ENCODE measurements at regions not wholly inside any gene's neighbourhood (a gene's known extent, or its start where the extent isn't known, plus 50 kb on each side); places are given as distances from the start of the nearest gene placed in this dataset.

DNA sequence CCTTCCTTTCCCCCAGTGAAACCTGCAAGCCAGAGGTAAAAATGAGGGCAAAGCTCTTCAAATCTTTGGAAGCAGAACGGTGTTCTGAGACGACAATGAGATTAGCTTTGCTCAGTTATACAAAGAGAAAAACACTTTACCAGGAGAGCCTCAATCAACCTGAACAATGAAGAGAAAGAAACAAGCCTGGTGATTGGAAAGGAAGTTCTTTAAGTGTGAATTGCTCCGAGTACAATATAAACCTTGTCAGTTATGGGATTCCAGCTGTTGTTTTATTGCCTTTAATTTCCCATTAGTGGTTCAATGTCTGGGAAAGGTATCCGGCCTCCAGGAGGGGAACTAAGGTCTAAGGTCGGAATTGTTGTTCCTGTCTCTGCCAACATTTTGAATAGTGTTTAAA, 901.6 kb downstream of the EPHA4 start:
- TF ChIP-seq, protein P1, sequence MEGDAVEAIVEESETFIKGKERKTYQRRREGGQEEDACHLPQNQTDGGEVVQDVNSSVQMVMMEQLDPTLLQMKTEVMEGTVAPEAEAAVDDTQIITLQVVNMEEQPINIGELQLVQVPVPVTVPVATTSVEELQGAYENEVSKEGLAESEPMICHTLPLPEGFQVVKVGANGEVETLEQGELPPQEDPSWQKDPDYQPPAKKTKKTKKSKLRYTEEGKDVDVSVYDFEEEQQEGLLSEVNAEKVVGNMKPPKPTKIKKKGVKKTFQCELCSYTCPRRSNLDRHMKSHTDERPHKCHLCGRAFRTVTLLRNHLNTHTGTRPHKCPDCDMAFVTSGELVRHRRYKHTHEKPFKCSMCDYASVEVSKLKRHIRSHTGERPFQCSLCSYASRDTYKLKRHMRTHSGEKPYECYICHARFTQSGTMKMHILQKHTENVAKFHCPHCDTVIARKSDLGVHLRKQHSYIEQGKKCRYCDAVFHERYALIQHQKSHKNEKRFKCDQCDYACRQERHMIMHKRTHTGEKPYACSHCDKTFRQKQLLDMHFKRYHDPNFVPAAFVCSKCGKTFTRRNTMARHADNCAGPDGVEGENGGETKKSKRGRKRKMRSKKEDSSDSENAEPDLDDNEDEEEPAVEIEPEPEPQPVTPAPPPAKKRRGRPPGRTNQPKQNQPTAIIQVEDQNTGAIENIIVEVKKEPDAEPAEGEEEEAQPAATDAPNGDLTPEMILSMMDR (IDR thresholded peaks at IDR 0.05) = no peak
- no peak for TF ChIP-seq POLR2A (IDR thresholded peaks at IDR 0.05)

Data from body of pancreas (tissue), 4 donors.